Activated effector memory CD4-positive, alpha-beta T cell treated with anti-CD3 and anti-CD28 coated beads, Interleukin-2, amount 50 U/mL, for 16 hours (primary cell): ENCODE measurements at regions not wholly inside any gene's neighbourhood (a gene's known extent, or its start where the extent isn't known, plus 50 kb on each side); places are given as distances from the start of the nearest gene placed in this dataset.
"Not testable (repeated sequence)": the region's sequence is repeated elsewhere in the genome, so short reads cannot be mapped to it uniquely, and the experiment has no call there.

Experiments
- DNase-seq: peaks from one replicate; pipeline ENCODE4 v3.0.0-alpha.2; 2020

DNA sequence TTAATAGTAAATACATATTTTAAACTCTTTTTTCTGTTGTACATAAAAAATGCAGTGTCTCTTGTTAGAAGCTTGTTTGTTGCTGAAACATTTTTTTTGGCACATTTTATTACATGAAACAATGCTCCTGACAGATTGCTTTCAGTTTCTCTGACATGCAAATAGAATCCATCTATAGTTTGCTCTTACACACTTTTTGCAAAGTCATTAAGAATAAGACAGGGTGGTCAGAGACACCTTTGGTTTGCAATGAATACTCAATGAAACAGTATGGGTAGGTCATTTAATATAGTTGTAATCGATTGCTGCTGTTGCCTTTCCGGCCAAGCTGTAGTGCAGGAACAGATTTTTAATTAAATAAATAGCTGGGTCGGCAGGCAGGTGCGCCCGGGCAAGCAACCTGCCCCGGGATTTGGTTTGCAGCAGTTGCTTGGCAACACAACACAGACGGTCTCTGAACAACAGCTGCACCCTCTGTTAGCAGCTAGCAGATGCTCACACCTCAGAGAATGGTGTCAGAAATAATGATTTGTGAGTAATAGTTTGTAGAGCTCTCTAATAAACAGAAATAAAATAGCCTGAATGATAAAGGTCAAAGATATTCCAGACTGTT, 115.7 kb upstream of the CACNA2D1 start:
- no peak for DNase-seq

DNA sequence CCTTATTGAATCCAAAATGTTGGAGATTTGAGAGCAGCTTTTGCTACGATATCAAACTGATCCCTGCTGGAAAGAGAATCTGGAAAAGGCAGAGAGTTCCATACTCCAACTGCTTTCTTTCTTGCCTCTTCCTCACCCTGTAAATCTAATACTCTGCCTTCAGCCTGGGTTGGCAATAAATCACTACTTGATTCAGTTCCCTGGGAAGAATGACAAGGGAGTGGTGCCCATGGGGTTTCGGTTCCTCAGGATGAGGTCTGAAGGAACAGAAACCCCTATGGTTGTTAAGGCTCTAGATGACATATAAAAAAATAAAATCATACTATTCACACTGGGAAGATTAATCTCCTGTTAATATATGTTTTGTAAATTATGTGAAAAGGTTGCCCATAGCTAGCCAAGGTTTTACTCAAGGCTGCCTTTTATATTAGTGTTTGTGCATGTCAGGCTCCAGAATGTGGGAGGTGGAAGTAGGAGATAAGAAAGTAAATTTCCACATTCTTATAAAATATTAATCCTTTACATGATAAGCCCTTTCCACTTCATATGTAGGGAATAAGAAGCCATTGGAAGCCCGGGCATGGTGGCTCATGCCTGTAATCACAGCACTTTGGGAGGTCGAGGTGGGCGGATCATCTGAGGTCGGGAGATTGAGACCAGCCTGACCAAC, 106.2 kb upstream of the CACNA2D1 start:
- no peak for DNase-seq

DNA sequence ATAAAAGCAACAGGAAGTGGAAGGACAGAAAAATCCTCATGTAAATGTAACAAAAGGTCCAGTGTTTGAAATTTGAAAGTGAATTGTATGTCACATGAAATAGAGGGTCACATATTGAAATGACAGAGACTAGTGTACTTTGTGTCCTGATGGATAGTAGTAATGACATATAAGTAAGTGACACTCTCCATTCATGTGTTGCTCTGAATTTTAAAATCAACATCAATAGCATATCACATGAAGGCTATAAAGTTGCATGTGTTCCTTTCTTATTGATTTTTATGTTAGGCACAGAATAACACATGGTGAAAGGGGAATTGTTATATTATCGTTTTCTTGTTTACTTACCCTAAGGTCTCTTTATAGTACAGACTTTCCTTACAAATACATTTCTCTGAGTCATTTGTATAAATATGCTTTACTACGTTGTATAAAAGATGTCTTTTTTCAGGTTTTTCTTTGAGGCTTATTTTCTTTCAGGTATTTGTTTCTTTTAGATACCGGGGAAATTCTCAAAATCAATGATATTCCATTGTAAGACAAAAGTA, 104.6 kb upstream of the CACNA2D1 start:
- DNase-seq: no peak

DNA sequence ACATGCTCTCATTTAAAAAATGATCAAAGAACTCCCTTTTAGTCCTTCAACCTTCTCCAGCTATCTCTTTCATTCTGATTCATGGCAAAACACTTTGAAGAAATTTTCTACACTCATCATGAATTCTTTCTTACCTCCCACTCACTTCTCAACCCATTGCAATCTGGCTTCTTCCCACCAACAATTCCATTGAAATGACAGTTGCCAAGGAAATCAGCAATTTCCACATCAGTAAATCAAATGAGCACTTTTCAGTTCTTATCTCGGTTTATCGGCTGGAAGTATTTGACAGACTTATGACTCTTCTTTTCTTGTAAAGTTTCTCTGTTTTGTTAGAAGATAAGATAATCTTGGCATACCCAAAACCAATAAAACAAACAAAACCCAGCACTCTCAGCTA, 99.1 kb upstream of the CACNA2D1 start:
- DNase-seq: no peak

DNA sequence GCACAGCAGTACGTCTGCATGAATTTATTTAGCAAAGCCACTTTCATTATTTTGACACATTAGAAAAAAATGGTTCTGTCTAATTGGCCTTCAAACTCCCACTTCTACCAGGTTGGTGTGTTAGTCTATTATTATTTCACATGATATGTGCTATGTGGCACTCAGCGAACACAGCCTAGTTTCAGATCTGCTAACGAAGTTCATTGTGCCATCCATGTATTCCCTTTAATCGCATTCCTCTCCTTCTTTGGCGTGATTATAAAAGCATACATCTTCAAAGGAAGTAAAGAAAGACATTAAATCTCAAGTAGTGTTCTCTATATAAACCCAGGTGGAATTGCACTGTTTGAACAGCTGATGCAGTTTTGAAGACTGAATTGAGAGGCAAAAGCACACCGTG, 96.4 kb upstream of the CACNA2D1 start:
- DNase-seq: no peak

DNA sequence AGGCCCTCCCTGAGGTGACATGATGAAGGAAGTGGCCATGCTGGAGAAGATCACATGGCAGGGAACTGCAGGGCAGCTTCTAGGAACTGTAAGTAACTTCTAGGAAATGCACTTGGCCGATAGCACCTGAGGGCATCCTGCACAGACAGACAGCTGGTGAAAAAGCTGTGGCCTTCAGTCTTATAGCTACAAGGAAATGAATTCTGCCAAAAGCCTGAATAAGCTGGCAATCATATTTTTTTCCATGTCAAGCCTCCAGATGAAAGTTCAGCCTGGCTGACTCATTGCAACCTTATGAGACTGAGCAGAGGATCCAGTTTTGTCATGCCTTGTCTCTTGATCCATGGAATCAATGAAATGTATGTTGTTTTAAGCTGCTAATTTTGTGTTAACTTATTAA, 91.1 kb upstream of the CACNA2D1 start:
- no peak for DNase-seq

DNA sequence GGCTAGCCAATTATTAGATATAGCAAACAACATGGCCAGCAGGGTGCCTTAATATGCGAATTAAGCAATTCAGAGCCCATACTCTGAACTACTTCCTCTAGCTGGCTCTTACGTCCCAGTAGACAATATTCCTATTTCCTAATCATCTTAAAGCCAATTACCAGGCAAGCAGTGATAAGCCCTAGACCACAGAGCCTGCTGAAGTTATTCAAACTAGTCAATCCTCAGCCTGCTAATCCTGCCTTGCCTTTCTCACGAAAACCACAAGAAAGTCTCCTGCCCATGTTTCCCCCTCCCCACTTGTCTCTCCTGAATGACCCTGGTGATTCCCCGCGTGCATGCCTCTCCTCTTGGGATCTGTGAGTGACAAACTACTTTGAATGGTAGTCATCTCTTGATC, 86.8 kb upstream of the CACNA2D1 start:
- no peak for DNase-seq

DNA sequence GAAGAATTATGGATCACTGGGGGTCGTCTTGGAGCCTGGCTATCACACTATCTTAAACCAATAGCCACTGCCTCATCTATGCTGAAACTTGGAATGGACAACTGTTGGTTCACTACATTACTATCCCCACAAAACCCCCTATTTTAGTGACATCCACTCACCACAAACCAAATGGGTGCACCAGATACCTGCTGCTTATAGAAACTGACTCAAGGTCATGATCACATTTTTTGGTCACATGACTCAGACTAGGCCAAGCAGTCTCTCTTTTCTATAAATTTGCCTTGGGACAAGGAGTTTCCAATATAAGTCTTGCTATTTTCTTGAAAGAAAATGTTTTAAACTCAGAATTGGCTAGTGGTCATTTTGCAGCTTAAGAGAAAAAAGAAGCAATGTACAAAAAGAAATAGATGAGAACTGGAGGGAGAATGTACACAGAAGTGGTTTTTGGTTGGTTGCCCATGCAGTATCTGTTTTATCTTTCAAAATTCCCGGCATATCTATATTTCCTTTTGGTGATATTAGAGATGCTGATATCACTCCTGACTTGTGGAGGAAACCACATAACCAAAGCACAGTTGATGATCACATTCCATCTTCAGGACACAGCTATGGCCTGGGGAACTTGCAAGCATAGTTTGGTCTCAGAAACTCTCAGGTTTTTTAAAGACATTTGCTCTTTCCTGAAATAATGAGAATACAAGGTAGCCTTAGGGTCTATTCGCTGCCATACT, 85.2 kb upstream of the CACNA2D1 start:
- DNase-seq: no peak

DNA sequence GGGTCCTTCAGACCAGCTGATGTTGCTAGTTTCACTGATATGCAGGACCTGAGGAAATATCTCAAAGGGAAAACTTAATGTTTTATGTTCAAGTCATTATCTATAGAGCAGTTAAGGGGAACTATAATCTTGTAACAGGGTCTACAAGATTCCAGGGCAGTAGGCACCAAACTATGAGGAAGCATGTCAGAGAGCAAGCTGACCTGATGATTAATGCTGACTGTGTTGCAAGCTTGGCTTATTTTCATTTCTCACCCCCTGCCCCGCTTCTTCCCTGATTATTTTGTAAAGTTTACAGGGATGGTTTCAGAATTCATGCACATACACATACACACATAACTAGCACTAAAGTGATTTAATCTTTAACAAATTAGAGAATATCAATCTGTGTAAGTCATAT, 84.3 kb upstream of the CACNA2D1 start:
- DNase-seq: no peak

DNA sequence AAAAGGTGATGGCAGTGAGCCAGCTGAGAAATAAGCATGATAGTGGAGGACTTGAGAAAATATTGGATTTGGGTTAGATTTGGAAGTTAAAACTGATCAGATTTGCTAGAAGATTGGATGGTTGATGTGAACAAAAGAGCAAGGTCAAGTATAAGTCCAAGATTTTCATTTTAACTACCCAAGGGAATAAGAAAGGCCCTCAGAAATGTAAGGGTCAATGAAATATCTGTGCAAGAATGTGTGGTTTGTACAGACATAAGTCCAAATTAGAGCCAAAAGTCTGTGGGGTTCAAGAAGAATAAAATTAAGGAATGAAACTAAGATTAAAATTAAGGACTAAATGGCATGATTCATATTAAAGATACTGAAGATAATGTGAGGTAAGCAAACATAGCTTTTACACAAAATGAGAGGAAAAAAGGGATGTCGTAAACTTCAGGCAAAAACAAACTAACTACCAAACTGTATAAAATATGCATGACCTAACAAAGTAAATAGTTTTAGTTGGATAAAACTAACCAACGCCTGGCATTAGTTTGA, 78.4 kb upstream of the CACNA2D1 start:
- no peak for DNase-seq

DNA sequence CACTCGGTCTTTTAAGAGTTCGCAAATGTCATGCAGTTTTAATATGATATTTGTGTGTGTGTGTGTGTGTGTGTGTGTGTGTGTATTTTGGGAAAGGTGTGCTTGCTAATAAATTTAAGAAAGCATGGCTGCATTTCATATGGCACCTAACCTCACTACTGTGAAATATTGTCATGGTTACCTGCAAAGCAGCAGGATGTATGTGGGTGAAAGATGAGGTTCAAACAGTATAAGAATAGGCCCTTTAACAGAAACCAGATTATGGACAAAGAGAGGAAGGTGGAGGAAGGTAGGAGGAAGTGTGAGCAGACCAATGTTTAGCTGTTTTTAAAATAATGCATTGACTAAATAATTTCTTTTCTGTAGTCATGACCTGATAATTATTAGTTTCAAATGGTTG, 73.5 kb upstream of the CACNA2D1 start:
- no peak for DNase-seq

DNA sequence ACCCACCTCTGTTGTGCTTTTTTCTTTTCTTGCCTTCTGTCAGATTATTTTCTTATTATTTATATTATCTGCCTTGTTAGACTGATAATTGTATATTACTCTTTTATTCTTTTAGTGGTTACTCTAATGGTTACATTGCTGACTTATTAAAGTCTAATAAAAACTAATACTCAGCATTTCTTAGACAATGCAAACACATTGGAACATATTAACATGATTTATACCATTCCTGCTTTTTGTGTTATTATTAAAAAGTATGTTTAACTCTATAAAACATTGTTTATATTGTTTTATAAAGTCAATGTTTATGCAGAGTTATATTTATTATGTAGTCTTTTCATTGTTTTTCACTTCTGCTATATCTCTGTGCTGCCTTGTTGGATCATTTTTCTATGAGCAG, 68.0 kb upstream of the CACNA2D1 start:
- no peak for DNase-seq

DNA sequence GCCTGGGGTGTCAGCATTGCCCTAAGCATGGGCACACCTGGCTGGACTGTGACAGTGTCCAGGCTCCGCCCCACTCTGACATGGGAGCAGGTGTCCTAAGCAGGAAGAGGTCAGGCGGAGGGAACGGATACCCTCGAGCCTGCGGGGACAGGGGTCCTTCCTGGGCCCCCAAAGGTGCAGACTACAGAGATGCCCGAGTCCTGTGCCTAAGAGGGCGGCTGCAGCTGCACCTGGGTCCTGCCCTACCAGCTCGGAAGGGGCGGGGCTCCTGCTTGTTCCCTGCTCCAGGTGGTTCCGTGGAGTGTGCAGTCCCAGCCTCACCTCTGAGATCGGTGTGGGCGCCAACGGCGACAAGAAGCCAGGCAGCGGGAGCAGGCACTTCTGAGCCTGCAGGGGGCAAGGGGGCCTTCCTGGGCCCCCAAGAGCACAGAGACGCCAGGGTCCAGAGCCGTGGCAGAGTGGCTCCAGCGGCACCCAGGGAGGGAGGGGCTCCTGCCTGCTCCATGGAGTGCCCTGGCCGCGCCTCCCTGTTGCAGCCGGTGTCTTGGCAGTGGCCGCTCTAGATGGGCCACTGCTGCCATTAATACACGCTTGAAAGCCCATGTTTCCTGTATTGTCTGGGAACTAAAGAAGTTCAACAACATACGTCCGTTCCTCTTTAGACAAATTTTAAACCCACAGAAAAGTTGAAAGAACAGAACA, 64.5 kb upstream of the CACNA2D1 start:
- DNase-seq: no peak

DNA sequence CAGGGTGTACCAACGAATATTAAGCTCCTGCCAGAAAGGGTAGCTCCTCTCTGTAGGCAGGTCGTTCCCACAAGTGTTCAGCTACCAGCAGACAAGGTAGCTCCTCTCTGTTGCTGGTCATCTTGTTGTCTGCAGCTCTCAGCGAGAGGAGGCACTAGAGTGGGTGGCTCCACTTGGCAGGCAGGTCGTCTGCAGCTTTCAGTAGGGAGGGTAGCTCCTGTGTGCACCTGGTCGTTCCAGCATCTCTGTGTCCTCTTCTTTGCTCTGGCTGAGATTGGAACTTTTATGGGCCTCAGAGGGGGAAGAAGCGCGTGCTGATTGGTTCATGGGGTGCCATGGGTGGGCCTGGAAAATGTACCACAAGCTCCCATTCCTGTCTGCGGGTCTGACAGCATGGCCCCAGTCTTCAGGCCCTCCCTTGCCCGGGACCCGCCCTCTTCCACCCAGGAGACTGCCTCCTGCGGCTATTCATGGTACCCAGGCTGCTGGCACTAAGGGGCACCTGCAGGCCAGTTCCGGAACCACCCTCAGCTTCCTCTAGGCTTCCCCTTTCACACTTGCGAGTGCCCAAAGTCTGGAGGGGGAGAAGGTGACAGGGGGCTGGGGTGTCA, 63.9 kb upstream of the CACNA2D1 start:
- DNase-seq: no peak

DNA sequence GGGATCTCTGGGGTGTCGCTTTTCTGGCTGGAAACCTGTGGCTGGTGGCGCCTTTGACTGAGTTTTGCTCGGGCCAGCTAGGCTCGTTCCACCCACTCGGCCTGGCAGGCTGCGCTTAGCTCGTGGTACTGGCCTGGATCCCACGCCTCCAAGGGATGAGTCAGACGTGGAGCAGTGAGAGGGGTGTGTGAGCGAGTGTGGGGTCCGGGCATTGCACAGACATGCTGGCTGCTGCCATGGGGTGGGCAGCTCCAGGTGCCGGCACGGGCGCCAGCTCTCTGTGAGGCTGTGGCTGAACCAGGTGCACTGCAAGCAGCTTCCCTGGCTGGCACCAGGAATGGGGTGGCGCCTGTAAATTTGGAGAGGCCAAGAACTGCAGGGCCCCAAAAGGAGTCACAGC, 63.1 kb upstream of the CACNA2D1 start:
- DNase-seq: no peak

DNA sequence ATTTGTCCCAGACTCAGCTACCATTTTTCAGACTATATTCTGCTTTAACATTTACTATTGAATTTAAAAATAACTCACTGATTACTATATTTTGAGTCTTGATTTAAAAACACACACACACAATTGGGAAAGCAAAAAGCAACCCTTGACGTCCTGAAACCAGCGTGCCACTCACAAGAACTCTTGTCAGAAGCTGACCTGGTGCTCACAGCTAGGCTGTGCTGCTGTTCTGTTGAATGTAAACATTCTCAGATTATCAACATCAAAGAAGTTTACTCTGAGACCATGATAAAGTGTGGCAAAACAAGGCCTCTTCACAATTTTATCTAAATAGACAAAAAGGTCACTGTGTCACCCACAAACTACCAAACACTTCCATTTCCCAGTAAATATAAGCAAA, 62.6 kb upstream of the CACNA2D1 start:
- no peak for DNase-seq

DNA sequence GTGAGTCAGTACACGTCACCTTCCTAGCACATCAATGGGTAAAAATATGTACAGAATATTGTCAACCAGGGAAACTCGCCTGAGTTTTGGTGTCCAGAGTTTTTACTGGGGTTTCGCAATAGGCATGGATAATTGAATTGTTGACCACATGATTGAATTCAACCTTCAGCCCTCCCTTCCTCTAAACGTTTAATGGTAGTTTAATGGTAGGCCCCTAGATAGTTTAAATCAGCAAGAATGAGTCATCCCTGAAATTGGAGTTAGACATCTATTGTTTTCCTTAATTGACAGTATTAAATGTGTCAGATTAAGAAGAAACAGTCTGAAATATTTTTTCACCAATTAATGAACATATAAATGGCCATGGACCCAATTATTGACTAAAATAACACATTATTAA, 57.8 kb upstream of the CACNA2D1 start:
- DNase-seq: no peak

DNA sequence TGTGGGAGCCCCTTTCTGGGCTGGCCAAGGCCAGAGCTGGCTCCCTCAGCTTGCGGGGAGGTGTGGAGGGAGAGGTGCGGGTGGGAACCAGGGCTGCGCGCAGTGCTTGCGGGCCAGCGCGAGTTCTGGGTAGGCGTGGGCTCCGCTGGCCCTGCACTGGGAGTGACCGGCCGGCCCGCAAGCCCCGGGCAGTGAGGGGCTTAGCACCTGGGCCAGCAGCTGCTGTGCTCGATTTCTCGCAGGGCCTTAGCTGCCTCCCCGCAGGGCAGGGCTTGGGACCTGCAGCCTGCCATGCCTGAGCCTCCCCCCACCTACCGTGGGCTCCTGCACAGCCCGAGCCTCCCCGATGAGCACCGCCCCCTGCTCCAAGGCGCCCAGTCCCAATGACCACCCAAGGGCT, 56.0 kb upstream of the CACNA2D1 start:
- not testable (repeated sequence) for DNase-seq

DNA sequence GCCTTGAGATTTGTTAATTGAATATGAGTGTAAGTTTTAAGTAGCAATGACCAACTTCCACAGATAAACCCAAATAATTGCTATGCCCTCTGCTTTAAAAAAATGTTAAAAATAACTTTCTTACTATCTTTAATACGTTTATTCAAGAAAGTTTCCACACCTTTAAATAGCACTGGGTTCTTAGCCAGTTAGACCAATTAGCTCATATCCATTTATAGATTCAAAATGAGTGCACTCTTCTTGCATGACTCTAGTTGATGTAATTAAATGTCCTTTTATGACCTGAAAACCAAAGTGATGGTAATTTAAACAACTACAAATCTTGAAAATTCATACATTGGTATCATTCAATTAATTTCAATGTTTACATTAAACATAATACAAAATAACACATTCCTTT, 50.8 kb upstream of the CACNA2D1 start:
- DNase-seq: no peak
